Calu3 (cell line): ENCODE measurements at regions not wholly inside any gene's neighbourhood (a gene's known extent, or its start where the extent isn't known, plus 50 kb on each side); places are given as distances from the start of the nearest gene placed in this dataset.

Source experiments
- BruUV-seq: library from RNA; stranded (reverse); fragments of 400-500 nt; replicated peaks from 2 replicates; lab custom pipeline; 2021; lab: Mats Ljungman, UMichigan
- CTCF ChIA-PET: fragments of 300-600 bp; sonication (Branson Sonifier 250); formaldehyde crosslinking; loops from one replicate; lab custom pipeline; 2022; ENCODE audit warnings: antibody characterized with exemption; lab: Charles Lee
- DNase-seq: peaks from one replicate; pipeline ENCODE4 v3.0.0; 2022
- H3K27ac Mint-ChIP-seq: one replicate; pipeline ENCODE4 v1.8.0; 2022; ENCODE audit warnings: mixed read lengths; ENCODE audit not compliant: unreplicated experiment
- H3K27me3 Mint-ChIP-seq: one replicate; pipeline ENCODE4 v1.8.0; 2022; ENCODE audit warnings: mixed read lengths; ENCODE audit not compliant: unreplicated experiment
- H3K36me3 Mint-ChIP-seq: one replicate; pipeline ENCODE4 v1.8.0; 2022; ENCODE audit warnings: mild to moderate bottlenecking, moderate library complexity, mixed read lengths; ENCODE audit not compliant: insufficient read depth, unreplicated experiment
- H3K4me1 Mint-ChIP-seq: one replicate; pipeline ENCODE4 v1.8.0; 2022; ENCODE audit warnings: mild to moderate bottlenecking, low read depth, mixed read lengths; ENCODE audit not compliant: unreplicated experiment
- H3K4me3 Mint-ChIP-seq: one replicate; pipeline ENCODE4 v1.8.0; 2022; ENCODE audit warnings: mild to moderate bottlenecking, low read depth, moderate library complexity, mixed read lengths; ENCODE audit not compliant: unreplicated experiment
- H3K9me3 Mint-ChIP-seq: one replicate; pipeline ENCODE4 v1.8.0; 2022; ENCODE audit warnings: low read depth, mixed read lengths; ENCODE audit not compliant: unreplicated experiment
- intact Hi-C: fragments of 100-400 bp; cut with micrococcal nuclease; formaldehyde crosslinking; loops from one replicate; pipeline ENCODE4 v1.10.0; 2022; ENCODE audit not compliant: unreplicated experiment
- TF ChIP-seq, protein P1 (sequence below): fragments of 200-600 bp; IDR thresholded peaks from one replicate; pipeline ENCODE4 v1.8.0; 2022; ENCODE audit warnings: antibody characterized with exemption; ENCODE audit not compliant: unreplicated experiment

DNA sequence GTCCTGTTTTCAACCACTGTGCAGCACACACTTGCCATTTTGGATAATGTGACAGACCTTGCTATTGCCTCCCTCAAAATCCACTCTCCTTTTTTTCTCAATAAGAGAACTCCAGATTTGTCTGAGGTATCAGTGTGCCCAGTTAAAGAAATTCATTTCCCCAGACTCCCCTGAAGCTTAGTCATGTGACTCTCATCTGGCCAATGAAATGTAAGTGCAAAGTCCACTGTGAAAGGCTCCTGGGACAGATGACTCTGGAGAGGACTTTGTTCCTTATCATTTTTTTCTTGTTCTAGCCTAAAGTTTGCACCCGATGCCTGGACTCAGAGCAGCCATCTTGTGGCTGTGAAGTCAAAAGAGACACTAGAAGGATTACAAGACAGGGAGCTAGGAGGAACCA lies 268.6 kb upstream of the LRTM1 start:
- H3K27ac Mint-ChIP-seq = no peak overlapping the region
- CTCF ChIA-PET = no interaction called here
- TF ChIP-seq, protein P1, sequence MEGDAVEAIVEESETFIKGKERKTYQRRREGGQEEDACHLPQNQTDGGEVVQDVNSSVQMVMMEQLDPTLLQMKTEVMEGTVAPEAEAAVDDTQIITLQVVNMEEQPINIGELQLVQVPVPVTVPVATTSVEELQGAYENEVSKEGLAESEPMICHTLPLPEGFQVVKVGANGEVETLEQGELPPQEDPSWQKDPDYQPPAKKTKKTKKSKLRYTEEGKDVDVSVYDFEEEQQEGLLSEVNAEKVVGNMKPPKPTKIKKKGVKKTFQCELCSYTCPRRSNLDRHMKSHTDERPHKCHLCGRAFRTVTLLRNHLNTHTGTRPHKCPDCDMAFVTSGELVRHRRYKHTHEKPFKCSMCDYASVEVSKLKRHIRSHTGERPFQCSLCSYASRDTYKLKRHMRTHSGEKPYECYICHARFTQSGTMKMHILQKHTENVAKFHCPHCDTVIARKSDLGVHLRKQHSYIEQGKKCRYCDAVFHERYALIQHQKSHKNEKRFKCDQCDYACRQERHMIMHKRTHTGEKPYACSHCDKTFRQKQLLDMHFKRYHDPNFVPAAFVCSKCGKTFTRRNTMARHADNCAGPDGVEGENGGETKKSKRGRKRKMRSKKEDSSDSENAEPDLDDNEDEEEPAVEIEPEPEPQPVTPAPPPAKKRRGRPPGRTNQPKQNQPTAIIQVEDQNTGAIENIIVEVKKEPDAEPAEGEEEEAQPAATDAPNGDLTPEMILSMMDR = no peak

GRCh38 chr3:55194376-55194775 lies 266.5 kb upstream of the LRTM1 start:
- Mint-ChIP-seq H3K27ac (no peak overlapping the region), H3K4me1 (no peaks in the 10 kb centered on the region), H3K9me3 (peaks cover 10% of the 10 kb centered on the region), H3K27me3 (no peaks in the 10 kb centered on the region), H3K4me3 (no peak overlapping the region), H3K36me3 (no peaks in the 10 kb centered on the region)
- intact Hi-C loops = no loop called here
- no peak for DNase-seq
- TF ChIP-seq, protein P1 = no peak
- BruUV-seq = no TSS peak
- CTCF ChIA-PET = no interaction called here

More for the DNA sequence above, 268.6 kb upstream of the LRTM1 start:
- no peaks in the 10 kb centered on the region for H3K27me3 Mint-ChIP-seq
- H3K4me3 Mint-ChIP-seq = no peak overlapping the region
- no peak for DNase-seq
- intact Hi-C loops = no loop called here
- H3K4me1 Mint-ChIP-seq = no peaks in the 10 kb centered on the region
- no TSS peak for BruUV-seq
- peaks cover 10% of the 10 kb centered on the region for H3K9me3 Mint-ChIP-seq
- H3K36me3 Mint-ChIP-seq = no peaks in the 10 kb centered on the region

DNA sequence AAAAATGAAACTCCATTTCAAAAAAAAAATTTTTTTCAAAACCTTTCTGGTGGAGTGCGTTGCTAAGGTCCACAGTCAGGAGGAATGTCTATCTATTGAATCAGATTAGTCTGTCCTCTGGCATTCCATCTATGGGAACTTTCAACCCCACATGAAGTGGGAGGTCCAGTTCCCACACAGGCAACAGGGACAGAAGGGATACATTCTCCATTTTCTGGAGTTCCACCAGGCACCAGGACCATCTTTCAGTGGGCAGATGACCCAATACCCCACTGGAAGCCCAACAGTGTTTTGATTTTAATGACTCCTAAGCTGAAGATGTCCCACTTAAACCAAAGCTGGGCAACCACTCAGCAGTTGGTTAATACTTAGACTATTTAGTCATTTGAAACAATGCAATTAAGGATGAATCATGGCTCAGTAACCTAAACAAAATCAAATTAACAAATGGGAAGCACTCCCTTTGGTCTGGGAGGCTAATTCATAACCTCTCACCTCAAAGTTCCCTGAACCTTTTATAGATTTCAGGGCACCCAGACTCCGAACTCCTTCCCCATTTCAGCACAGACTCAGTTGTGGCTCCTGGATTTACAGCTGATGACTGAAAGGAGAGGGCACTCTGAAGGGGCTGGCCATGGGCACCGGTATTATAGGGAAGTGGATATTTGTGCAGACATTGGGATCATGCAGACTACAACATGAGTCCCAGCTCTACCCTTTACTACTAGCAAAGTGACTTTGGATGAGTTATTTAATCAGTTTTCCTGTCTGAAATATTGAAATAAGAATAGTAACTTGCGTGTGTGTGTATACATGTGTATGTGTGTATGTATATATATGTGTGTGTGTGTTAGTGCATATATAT lies 264.3 kb upstream of the LRTM1 start:
- H3K4me1 Mint-ChIP-seq = no peaks in the 10 kb centered on the region
- intact Hi-C loops = no loop called here
- H3K9me3 Mint-ChIP-seq = no peaks in the 10 kb centered on the region
- no peak for DNase-seq
- BruUV-seq = no TSS peak
- TF ChIP-seq, protein P1 = no peak
- no peaks in the 10 kb centered on the region for H3K27me3 Mint-ChIP-seq
- CTCF ChIA-PET = no interaction called here
- no peak overlapping the region for H3K27ac Mint-ChIP-seq
- no peaks in the 10 kb centered on the region for H3K36me3 Mint-ChIP-seq
- no peak overlapping the region for H3K4me3 Mint-ChIP-seq

DNA sequence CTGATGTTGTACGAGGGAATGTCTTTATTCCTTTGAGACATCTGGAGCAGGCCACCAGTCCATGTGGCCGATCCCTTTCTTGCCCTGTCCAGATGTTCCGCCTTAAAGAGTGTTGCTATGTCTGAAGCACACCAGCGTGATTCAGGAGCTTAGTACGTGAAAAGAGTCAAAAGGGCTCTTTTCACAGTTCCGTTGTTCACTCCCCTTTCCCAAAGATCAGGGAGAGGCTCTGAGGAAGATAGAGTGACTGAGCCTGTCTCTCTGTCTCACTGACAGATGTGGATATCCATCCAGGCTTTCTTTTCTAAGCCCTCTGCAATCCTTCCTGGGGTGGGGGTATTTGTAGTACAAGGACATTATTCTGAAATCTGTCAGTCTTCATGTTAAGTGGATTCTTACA lies 262.5 kb upstream of the LRTM1 start:
- intact Hi-C loops = no loop called here
- DNase-seq = no peak
- Mint-ChIP-seq H3K9me3 (peaks cover 3% of the 10 kb centered on the region), H3K27ac (no peak overlapping the region), H3K36me3 (no peaks in the 10 kb centered on the region), H3K4me1 (no peaks in the 10 kb centered on the region), H3K4me3 (no peak overlapping the region), H3K27me3 (no peaks in the 10 kb centered on the region)
- BruUV-seq = no TSS peak
- TF ChIP-seq, protein P1 = no peak
- CTCF ChIA-PET = no interaction called here
